HG03342 (cell line): ENCODE measurements at regions not wholly inside any gene's neighbourhood (a gene's known extent, or its start where the extent isn't known, plus 50 kb on each side); places are given as distances from the start of the nearest gene placed in this dataset.
"Not testable (repeated sequence)": the region's sequence is repeated elsewhere in the genome, so short reads cannot be mapped to it uniquely, and the experiment has no call there.

Source experiments
- ATAC-seq: cut with Tn5 transposase; IDR thresholded peaks from one replicate; pipeline ENCODE4 v1.9.1; 2021; ENCODE audit warnings: mild to moderate bottlenecking, moderate library complexity; ENCODE audit not compliant: unreplicated experiment

- not testable (repeated sequence) for ATAC-seq
Measured at GRCh38 chr2:87343347-87343746, 321.7 kb upstream of the PLGLB1 start.

GRCh38 chr2:87345283-87345682, 323.6 kb upstream of the PLGLB1 start:
- not testable (repeated sequence) for ATAC-seq

- not testable (repeated sequence) for ATAC-seq
Measured at GRCh38 chr2:87348556-87348955, 326.9 kb upstream of the PLGLB1 start.

- ATAC-seq: not testable (repeated sequence)
Measured at GRCh38 chr2:87349006-87349405, 327.4 kb upstream of the PLGLB1 start.

GRCh38 chr2:87352178-87352934, 330.7 kb upstream of the PLGLB1 start:
- not testable (repeated sequence) for ATAC-seq

GRCh38 chr2:87353408-87353807, 331.8 kb upstream of the PLGLB1 start:
- ATAC-seq: not testable (repeated sequence)

GRCh38 chr2:87354102-87354501, 332.5 kb upstream of the PLGLB1 start:
- ATAC-seq: not testable (repeated sequence)

- not testable (repeated sequence) for ATAC-seq
Measured at GRCh38 chr2:87360250-87360649, 338.6 kb upstream of the PLGLB1 start.

- ATAC-seq: not testable (repeated sequence)
Measured at GRCh38 chr2:87360927-87361326, 339.3 kb upstream of the PLGLB1 start.

- not testable (repeated sequence) for ATAC-seq
Measured at GRCh38 chr2:87361805-87362204, 340.2 kb upstream of the PLGLB1 start.

- not testable (repeated sequence) for ATAC-seq
Measured at GRCh38 chr2:87364379-87364778, 342.7 kb upstream of the PLGLB1 start.

GRCh38 chr2:87365038-87365437, 343.4 kb upstream of the PLGLB1 start:
- not testable (repeated sequence) for ATAC-seq

- not testable (repeated sequence) for ATAC-seq
Measured at GRCh38 chr2:87386063-87386560, 361.8 kb upstream of the PLGLB2 start.

GRCh38 chr2:87395784-87396183, 352.1 kb upstream of the PLGLB2 start:
- ATAC-seq: not testable (repeated sequence)

GRCh38 chr2:87396551-87397265, 351.2 kb upstream of the PLGLB2 start:
- ATAC-seq: not testable (repeated sequence)

- not testable (repeated sequence) for ATAC-seq
Measured at GRCh38 chr2:87397276-87398065, 350.4 kb upstream of the PLGLB2 start.

GRCh38 chr2:87398567-87399305, 349.2 kb upstream of the PLGLB2 start:
- ATAC-seq: not testable (repeated sequence)

- ATAC-seq: no peak
Measured at GRCh38 chr2:87401726-87402345, 346.1 kb upstream of the PLGLB2 start.

GRCh38 chr2:87403893-87404175, 344.1 kb upstream of the PLGLB2 start:
- ATAC-seq: no peak
